ACC112 (cell line): ENCODE measurements at regions not wholly inside any gene's neighbourhood (a gene's known extent, or its start where the extent isn't known, plus 50 kb on each side); places are given as distances from the start of the nearest gene placed in this dataset.
A peak's percentile ranks its signal among the peaks of the same experiment; 100 is the strongest.

ENCODE experiments used
- H2AFZ ChIP-seq: fragments of 200-600 bp; sonication (generic); one replicate; pipeline ENCODE4 v1.6.0; 2017; ENCODE audit warnings: antibody characterized with exemption, low read length; ENCODE audit not compliant: unreplicated experiment
- H3K27ac ChIP-seq: fragments of 200-600 bp; sonication (generic); 2 replicates; pipeline ENCODE4 v1.5.1; 2014; ENCODE audit warnings: low read depth, mild to moderate bottlenecking, antibody characterized with exemption, low read length, moderate library complexity
- H3K27me3 ChIP-seq: fragments of 200-600 bp; sonication (generic); 2 replicates; pipeline ENCODE4 v1.6.1; 2014; ENCODE audit warnings: mild to moderate bottlenecking, antibody characterized with exemption, low read length, moderate library complexity, mixed read lengths; ENCODE audit not compliant: insufficient read depth
- H3K36me3 ChIP-seq: fragments of 200-600 bp; sonication (generic); 2 replicates; pipeline ENCODE4 v1.6.1; 2016; ENCODE audit warnings: mild to moderate bottlenecking, antibody characterized with exemption, low read length, moderate library complexity, mixed read lengths; ENCODE audit not compliant: insufficient read depth
- H3K4me1 ChIP-seq: fragments of 200-600 bp; sonication (generic); one replicate; pipeline ENCODE4 v1.6.1; 2016; ENCODE audit warnings: low read length, mixed read lengths; ENCODE audit not compliant: insufficient read depth, unreplicated experiment, control insufficient read depth
- H3K4me3 ChIP-seq: fragments of 200-600 bp; sonication (generic); 2 replicates; pipeline ENCODE4 v1.5.1; 2014; ENCODE audit warnings: mild to moderate bottlenecking, low read depth, low read length
- H3K79me2 ChIP-seq: fragments of 200-600 bp; sonication (generic); one replicate; pipeline ENCODE4 v1.6.0; 2016; ENCODE audit warnings: low read length; ENCODE audit not compliant: control insufficient read depth, unreplicated experiment, insufficient read depth

GRCh38 chr14:36035675-36036074 is 140.8 kb downstream of the PTCSC3 start:
- H3K27ac ChIP-seq = no peak overlapping the region
- H3K27me3 ChIP-seq = 0 out of 2 replicates have a peak, but pooled peaks cover 2% of the 10 kb centered on the region
- H3K4me1 ChIP-seq = no peaks in the 10 kb centered on the region
- no peak overlapping the region for H2AFZ ChIP-seq
- no peaks in the 10 kb centered on the region for H3K79me2 ChIP-seq
- H3K36me3 ChIP-seq = no peaks in the 10 kb centered on the region
- H3K4me3 ChIP-seq = no peak overlapping the region

GRCh38 chr14:36028665-36029064 is 147.9 kb downstream of the PTCSC3 start:
- Histone ChIP-seq H3K36me3 (no peaks in the 10 kb centered on the region), H3K79me2 (no peaks in the 10 kb centered on the region), H3K4me3 (no peak overlapping the region), H3K27me3 (peaks cover 34% of the 10 kb centered on the region), H2AFZ (no peak overlapping the region), H3K27ac (no peak overlapping the region), H3K4me1 (no peaks in the 10 kb centered on the region)

- peaks cover 37% of the 10 kb centered on the region for H3K27me3 ChIP-seq
- no peak overlapping the region for H2AFZ ChIP-seq
These were observed 148.3 kb downstream of the PTCSC3 start for GRCh38 chr14:36028218-36028617.

GRCh38 chr14:36027354-36027753 is 149.2 kb downstream of the PTCSC3 start:
- Histone ChIP-seq H3K4me1 (no peaks in the 10 kb centered on the region), H3K27ac (no peak overlapping the region), H3K27me3 (peaks cover 44% of the 10 kb centered on the region), H3K4me3 (no peak overlapping the region), H2AFZ (peak overlapping the region; percentile 38), H3K79me2 (no peaks in the 10 kb centered on the region), H3K36me3 (no peaks in the 10 kb centered on the region)

More at GRCh38 chr14:36028218-36028617, 148.3 kb downstream of the PTCSC3 start:
- Histone ChIP-seq H3K4me3 (no peak overlapping the region), H3K79me2 (no peaks in the 10 kb centered on the region), H3K4me1 (no peaks in the 10 kb centered on the region), H3K36me3 (no peaks in the 10 kb centered on the region), H3K27ac (no peak overlapping the region)

- H3K36me3 ChIP-seq = no peaks in the 10 kb centered on the region
- H3K79me2 ChIP-seq = no peaks in the 10 kb centered on the region
- H3K27ac ChIP-seq = no peak overlapping the region
- no peak overlapping the region for H3K4me3 ChIP-seq
- H3K27me3 ChIP-seq = peaks cover 36% of the 10 kb centered on the region
- no peak overlapping the region for H2AFZ ChIP-seq
- no peaks in the 10 kb centered on the region for H3K4me1 ChIP-seq
These were observed 153.6 kb downstream of the PTCSC3 start for GRCh38 chr14:36022765-36023410.

- Histone ChIP-seq H2AFZ (peak overlapping the region; percentile 8), H3K36me3 (no peaks in the 10 kb centered on the region), H3K27ac (no peak overlapping the region), H3K27me3 (peaks cover 29% of the 10 kb centered on the region), H3K4me1 (no peaks in the 10 kb centered on the region), H3K4me3 (no peak overlapping the region), H3K79me2 (no peaks in the 10 kb centered on the region)
These were observed 154.8 kb downstream of the PTCSC3 start for GRCh38 chr14:36021591-36022320.

- Histone ChIP-seq H3K27ac (no peak overlapping the region), H3K27me3 (peaks cover 29% of the 10 kb centered on the region), H2AFZ (no peak overlapping the region)
These were observed 155.5 kb downstream of the PTCSC3 start for GRCh38 chr14:36021030-36021422.

GRCh38 chr14:36020120-36021029 is 156.1 kb downstream of the PTCSC3 start:
- no peak overlapping the region for H2AFZ ChIP-seq
- H3K27ac ChIP-seq = no peak overlapping the region
- H3K4me1 ChIP-seq = no peaks in the 10 kb centered on the region
- peaks cover 26% of the 10 kb centered on the region for H3K27me3 ChIP-seq
- no peaks in the 10 kb centered on the region for H3K79me2 ChIP-seq
- no peak overlapping the region for H3K4me3 ChIP-seq
- H3K36me3 ChIP-seq = no peaks in the 10 kb centered on the region

More at GRCh38 chr14:36021030-36021422, 155.5 kb downstream of the PTCSC3 start:
- H3K4me3 ChIP-seq = no peak overlapping the region
- H3K79me2 ChIP-seq = no peaks in the 10 kb centered on the region
- H3K36me3 ChIP-seq = no peaks in the 10 kb centered on the region
- no peaks in the 10 kb centered on the region for H3K4me1 ChIP-seq

- no peaks in the 10 kb centered on the region for H3K4me1 ChIP-seq
- peaks cover 18% of the 10 kb centered on the region for H3K27me3 ChIP-seq
- H2AFZ ChIP-seq = no peak overlapping the region
- no peaks in the 10 kb centered on the region for H3K79me2 ChIP-seq
- no peaks in the 10 kb centered on the region for H3K36me3 ChIP-seq
- no peak overlapping the region for H3K27ac ChIP-seq
- no peak overlapping the region for H3K4me3 ChIP-seq
These were observed 157.4 kb downstream of the PTCSC3 start for GRCh38 chr14:36019126-36019525.

GRCh38 chr14:36014236-36014635 is 162.3 kb downstream of the PTCSC3 start:
- Histone ChIP-seq H3K27me3 (peaks cover 17% of the 10 kb centered on the region), H3K4me3 (no peak overlapping the region), H3K79me2 (no peaks in the 10 kb centered on the region), H3K27ac (no peak overlapping the region), H2AFZ (no peak overlapping the region), H3K4me1 (no peaks in the 10 kb centered on the region), H3K36me3 (no peaks in the 10 kb centered on the region)
